ENCODE measurements at regions not wholly inside any gene's neighbourhood (a gene's known extent, or its start where the extent isn't known, plus 50 kb on each side); places are given as distances from the start of the nearest gene placed in this dataset.
"Not testable (repeated sequence)": the region's sequence is repeated elsewhere in the genome, so short reads cannot be mapped to it uniquely, and the experiment has no call there.

DNA sequence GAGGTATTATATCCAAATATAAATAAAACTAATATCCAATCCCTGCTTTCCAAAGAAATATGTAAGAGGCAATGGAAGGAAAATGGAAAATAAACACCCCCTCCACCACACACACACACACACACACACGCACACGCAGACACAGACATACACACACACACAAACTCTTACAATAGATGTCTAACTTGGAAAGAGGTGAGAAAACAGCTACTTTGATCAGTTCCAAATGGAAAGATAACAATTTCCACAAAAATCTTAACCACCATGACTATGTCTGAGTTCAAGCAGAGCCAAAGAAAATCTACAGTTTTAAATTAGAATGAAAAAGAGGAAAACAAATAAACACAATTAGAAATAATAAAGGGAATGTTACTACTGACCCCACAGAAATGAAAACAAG lies 285.3 kb upstream of the TGFBR2 start:
- no peak for DNase-seq
- H3K4me3 ChIP-seq: no peak overlapping the region
- H3K4me1 ChIP-seq: peaks cover 0 to 8% (median 0%) of the 10 kb centered on the region in 4 donors
- H3K9me3 ChIP-seq: no peaks in the 10 kb centered on the region
- TF ChIP-seq, protein P1, sequence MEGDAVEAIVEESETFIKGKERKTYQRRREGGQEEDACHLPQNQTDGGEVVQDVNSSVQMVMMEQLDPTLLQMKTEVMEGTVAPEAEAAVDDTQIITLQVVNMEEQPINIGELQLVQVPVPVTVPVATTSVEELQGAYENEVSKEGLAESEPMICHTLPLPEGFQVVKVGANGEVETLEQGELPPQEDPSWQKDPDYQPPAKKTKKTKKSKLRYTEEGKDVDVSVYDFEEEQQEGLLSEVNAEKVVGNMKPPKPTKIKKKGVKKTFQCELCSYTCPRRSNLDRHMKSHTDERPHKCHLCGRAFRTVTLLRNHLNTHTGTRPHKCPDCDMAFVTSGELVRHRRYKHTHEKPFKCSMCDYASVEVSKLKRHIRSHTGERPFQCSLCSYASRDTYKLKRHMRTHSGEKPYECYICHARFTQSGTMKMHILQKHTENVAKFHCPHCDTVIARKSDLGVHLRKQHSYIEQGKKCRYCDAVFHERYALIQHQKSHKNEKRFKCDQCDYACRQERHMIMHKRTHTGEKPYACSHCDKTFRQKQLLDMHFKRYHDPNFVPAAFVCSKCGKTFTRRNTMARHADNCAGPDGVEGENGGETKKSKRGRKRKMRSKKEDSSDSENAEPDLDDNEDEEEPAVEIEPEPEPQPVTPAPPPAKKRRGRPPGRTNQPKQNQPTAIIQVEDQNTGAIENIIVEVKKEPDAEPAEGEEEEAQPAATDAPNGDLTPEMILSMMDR (IDR thresholded peaks at IDR 0.05): no peak
- no peak for TF ChIP-seq POLR2A (IDR thresholded peaks at IDR 0.05)
- no peaks in the 10 kb centered on the region for H3K36me3 ChIP-seq
- no peak overlapping the region for H3K27ac ChIP-seq
- H3K27me3 ChIP-seq: no peaks in the 10 kb centered on the region

DNA sequence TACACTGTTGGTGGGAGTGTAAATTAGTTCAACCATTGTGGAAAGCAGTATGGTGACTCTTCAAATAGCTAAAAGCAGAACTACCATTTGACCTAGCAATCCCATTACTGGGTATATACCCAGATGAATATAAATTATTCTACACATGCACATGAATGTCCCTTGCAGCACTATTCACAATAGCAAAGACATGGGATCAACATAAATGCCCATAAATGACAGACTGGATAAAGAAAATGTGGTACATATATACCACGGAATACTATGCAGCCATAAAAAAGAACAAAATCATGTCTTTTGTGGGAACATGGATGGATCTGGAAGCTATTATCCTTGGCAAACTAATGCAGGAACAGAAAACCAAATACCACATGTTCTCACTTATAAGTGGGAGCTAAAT lies 282.8 kb upstream of the TGFBR2 start:
- H3K4me1 ChIP-seq, H3K4me3 ChIP-seq, H3K27ac ChIP-seq, H3K9me3 ChIP-seq, DNase-seq, H3K27me3 ChIP-seq, H3K36me3 ChIP-seq: not testable (repeated sequence)

DNA sequence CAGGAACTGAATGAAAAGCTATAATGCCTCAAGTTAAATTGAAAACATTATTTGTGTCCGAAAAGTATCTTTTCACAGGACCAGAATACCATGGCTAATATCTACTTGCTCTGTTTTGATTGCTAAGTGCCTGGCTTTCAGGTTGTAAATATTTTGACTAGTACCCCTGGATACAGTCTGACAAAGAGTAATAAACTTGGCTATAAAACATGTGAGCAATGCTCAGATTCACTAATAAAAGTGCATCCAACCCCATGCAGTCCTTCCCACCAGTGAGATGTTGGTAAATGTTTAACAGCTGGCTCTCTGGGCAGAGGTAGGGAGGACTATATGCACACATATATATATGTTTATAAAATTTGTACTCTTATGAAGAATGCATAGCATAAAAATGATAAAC lies 281.8 kb upstream of the TGFBR2 start:
- Histone ChIP-seq H3K36me3 (no peaks in the 10 kb centered on the region), H3K9me3 (no peaks in the 10 kb centered on the region), H3K27ac (no peak overlapping the region), H3K4me3 (no peak overlapping the region), H3K4me1 (peaks cover 0 to 8% (median 0%) of the 10 kb centered on the region in 4 donors), H3K27me3 (no peaks in the 10 kb centered on the region)
- TF ChIP-seq, protein P1 (IDR thresholded peaks at IDR 0.05): no peak
- no peak for TF ChIP-seq POLR2A (IDR thresholded peaks at IDR 0.05)
- DNase-seq: no peak

DNA sequence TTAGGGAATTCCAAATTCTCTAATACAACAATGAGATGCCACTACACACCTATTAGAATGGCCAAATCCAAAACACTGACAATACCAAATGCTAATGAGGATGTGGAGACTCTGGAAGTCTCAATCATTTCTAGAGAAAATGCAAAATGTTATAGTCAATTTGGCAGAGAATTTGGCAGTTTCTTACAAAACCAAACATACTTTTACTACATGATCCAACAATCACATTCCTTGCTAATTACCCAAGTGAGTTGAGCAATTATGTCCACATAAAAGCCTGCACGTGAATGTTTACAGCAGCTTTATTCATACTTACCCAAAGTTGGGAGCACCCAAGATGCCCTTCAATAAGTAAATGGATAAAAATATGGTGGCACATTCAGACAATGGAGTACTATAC lies 278.4 kb upstream of the TGFBR2 start:
- not testable (repeated sequence) for H3K27me3 ChIP-seq, H3K9me3 ChIP-seq, H3K27ac ChIP-seq, H3K36me3 ChIP-seq, H3K4me3 ChIP-seq, DNase-seq, H3K4me1 ChIP-seq

DNA sequence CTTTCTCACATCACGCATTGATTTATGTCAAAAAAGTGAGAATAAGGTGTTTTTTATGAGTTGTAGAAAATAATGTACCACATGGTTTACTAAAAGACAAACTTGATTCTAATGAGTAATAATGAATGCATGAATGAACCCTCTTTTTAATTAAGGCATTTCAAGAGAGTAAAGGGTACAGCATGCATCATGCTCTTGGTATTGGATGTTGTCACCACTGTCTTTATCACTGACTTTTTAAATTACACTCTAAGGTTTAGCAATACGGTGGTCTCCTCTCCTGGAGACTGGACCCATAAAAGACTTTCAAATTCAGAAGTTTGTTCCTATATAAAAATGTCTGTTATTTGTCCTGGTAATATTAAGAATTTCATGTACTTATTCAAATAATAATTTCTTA lies 277.5 kb upstream of the TGFBR2 start:
- H3K36me3 ChIP-seq, H3K27me3 ChIP-seq, H3K4me3 ChIP-seq, DNase-seq, H3K9me3 ChIP-seq, H3K4me1 ChIP-seq, H3K27ac ChIP-seq: not testable (repeated sequence)

DNA sequence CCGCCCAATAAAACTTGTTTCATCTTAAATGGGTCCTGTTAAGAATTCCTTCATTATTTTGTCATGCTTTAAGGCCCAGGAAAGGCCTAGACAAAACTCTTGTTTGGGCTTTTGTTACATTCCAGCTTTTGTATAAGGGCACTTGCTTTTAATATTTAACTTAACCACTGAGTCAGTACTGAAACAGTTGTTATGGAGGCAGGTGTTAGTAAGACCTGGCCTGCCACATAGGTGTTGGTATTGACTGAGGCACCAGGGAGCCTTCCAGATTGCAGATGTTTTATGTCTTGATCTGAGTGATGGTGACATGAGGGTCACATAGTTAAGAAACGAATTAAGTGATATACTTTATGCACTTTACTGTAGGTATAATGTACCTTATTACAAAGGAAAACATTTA lies 274.9 kb upstream of the TGFBR2 start:
- H3K4me3 ChIP-seq: no peak overlapping the region
- no peaks in the 10 kb centered on the region for H3K9me3 ChIP-seq
- no peak for DNase-seq
- H3K27ac ChIP-seq: no peak overlapping the region
- H3K36me3 ChIP-seq: no peaks in the 10 kb centered on the region
- no peak for TF ChIP-seq POLR2A (IDR thresholded peaks at IDR 0.05)
- TF ChIP-seq, protein P1 (IDR thresholded peaks at IDR 0.05): no peak
- H3K27me3 ChIP-seq: no peaks in the 10 kb centered on the region
- H3K4me1 ChIP-seq: no peaks in the 10 kb centered on the region

DNA sequence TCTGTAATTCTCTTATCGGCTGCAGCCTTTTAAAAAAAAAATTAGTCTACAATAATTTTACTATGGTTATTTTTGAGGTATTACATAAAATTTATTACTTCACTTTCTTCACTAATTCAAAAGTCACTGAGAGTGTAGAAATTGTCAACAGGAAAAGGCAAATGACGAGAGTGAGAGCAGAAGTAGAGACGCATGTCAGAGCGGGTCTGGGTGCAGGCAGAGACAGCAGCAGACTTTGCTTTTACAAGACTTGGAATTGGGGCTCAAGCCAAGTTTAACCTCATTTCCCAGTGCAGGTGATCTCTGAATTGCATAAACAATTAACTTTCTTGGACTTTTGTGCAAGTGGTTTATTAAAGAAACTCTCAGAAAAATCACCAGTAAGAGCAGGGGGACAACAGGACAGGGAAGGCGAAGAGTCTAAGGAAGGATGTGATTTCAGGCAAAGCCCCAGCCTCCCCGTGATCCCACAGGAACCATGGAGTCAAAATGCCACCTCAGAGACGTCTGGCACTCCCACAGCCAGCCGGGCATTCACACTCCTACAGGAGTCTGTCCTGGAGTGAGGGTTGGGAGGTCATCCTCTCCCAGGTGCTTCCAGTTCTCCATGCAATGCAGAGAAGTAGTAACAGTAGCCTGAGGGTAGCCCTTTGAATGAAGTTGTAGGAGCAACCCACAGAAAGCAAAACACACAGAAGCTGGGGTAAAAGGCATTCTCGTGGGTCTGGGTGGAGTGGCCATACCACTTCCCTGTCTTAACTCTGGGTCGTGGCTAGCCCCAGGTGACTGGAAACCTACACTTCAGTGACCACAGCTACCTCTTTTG lies 274.0 kb upstream of the TGFBR2 start:
- Histone ChIP-seq H3K27me3 (no peaks in the 10 kb centered on the region), H3K4me1 (no peaks in the 10 kb centered on the region), H3K36me3 (no peaks in the 10 kb centered on the region), H3K4me3 (no peak overlapping the region), H3K9me3 (no peaks in the 10 kb centered on the region), H3K27ac (peak overlapping the region in 1 of 4 donors; percentile 25)
- peak in 2 of 3 donors; percentile 27 to 55 for DNase-seq
- TF ChIP-seq, protein P1 (IDR thresholded peaks at IDR 0.05): no peak
- no peak for TF ChIP-seq POLR2A (IDR thresholded peaks at IDR 0.05)

Data from Peyer's patch (tissue), 4 donors.